K562 (cell line): ENCODE measurements at regions not wholly inside any gene's neighbourhood (a gene's known extent, or its start where the extent isn't known, plus 50 kb on each side); places are given as distances from the start of the nearest gene placed in this dataset.

ENCODE experiments used
- ATF1 ChIP-seq, 2 experiments: fragments of 450-650 bp in 1 of 2; IDR thresholded peaks; 2 replicates each; pipeline ENCODE4 v1.6.1; 2016; ENCODE audit warnings: missing compliant biosample characterization in 1 of 2, missing genetic modification characterization in 1 of 2
- HNRNPLL ChIP-seq: fragments of 200-400 bp; formaldehyde crosslinking; IDR thresholded peaks from 2 replicates; pipeline ENCODE4 v1.6.1; 2017; ENCODE audit warnings: low read length, low read depth, mild to moderate bottlenecking; ENCODE audit not compliant: poor library complexity, severe bottlenecking
- NRF1 ChIP-seq, 2 experiments: fragments of 450-650 bp; IDR thresholded peaks in 1 of 2; conservative IDR thresholded peaks in 1 of 2; 2 replicates each; pipeline ENCODE4 v1.6.1; 2014; ENCODE audit warnings: mild to moderate bottlenecking in 2 of 2
- ZNF121 ChIP-seq: sonication (generic); formaldehyde crosslinking; conservative IDR thresholded peaks from 2 replicates; pipeline ENCODE4 v1.8.0; 2022; ENCODE audit warnings: missing genetic modification reagents
- TF ChIP-seq, protein P1 (sequence below): sonication (generic); formaldehyde crosslinking; IDR thresholded peaks from 2 replicates; pipeline ENCODE4 v1.9.0; 2022; ENCODE audit warnings: mild to moderate bottlenecking, missing genetic modification reagents
- TF ChIP-seq, protein P2 (sequence below): fragments of 250-450 bp; sonication (Bioruptor Pico); IDR thresholded peaks from 2 replicates; pipeline ENCODE4 v1.8.0; 2022; ENCODE audit warnings: moderate library complexity, mild to moderate bottlenecking, inconsistent platforms
- TF ChIP-seq, protein P3 (sequence below), 2 experiments: fragments of 450-650 bp in 1 of 2; sonication (generic) in 1 of 2; formaldehyde crosslinking in 1 of 2; IDR thresholded peaks in 1 of 2; conservative IDR thresholded peaks in 1 of 2; 2 replicates each; pipeline versions ENCODE4 v1.6.1 to v1.8.1; 2016 to 2023; ENCODE audit warnings: mild to moderate bottlenecking in 2 of 2, moderate library complexity in 2 of 2, inconsistent platforms in 1 of 2, missing genetic modification reagents in 1 of 2
- TF ChIP-seq, protein P4 (sequence below): IDR thresholded peaks from 2 replicates; pipeline ENCODE4 v1.6.1; 2016; ENCODE audit warnings: missing genetic modification characterization, missing compliant biosample characterization
- TF ChIP-seq, protein P5 (sequence below): fragments of 250-450 bp; sonication (Bioruptor Pico); IDR thresholded peaks from 2 replicates; pipeline ENCODE4 v1.9.0; 2021; ENCODE audit warnings: mild to moderate bottlenecking

DNA sequence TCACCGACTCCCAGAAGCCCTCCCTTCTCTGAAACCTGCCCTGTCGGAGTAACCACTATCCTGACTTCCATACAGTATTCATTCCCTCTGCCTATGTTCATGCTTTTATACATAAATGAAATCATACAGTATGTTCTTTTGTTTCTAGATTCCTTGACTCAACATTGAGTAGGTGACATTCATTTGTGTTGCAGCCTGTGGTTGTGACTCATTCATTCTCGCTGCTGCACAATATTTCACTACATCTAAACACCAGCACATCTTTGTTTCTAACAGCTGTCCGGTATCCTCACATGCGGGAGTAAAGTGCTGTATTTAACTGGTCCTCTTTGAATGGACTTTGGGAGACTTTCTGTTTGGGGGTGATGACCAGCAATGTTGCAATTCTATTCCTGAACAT, 135.0 kb upstream of the FOXF1 start:
- TF ChIP-seq HNRNPLL (no peak), ATF1 (CRISPR knock-in tag; IDR thresholded peaks at IDR 0.05) (no peak), ATF1 (tag; IDR thresholded peaks at IDR 0.05) (no peak), ZNF121 (CRISPR knock-in tag) (no peak), NRF1 (conservative IDR thresholded peaks at IDR 0.05 in 1 of 2, IDR thresholded peaks at IDR 0.05 in 1 of 2) (no peak)
- TF ChIP-seq, protein P1, sequence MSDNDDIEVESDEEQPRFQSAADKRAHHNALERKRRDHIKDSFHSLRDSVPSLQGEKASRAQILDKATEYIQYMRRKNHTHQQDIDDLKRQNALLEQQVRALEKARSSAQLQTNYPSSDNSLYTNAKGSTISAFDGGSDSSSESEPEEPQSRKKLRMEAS (CRISPR knock-in tag), result no peak
- TF ChIP-seq, protein P2, sequence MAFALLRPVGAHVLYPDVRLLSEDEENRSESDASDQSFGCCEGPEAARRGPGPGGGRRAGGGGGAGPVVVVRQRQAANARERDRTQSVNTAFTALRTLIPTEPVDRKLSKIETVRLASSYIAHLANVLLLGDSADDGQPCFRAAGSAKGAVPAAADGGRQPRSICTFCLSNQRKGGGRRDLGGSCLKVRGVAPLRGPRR (CRISPR knock-in tag), result no peak
- TF ChIP-seq, protein P3, sequence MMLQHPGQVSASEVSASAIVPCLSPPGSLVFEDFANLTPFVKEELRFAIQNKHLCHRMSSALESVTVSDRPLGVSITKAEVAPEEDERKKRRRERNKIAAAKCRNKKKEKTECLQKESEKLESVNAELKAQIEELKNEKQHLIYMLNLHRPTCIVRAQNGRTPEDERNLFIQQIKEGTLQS (IDR thresholded peaks at IDR 0.05), result no peak
- TF ChIP-seq, protein P3 (CRISPR knock-in tag; conservative IDR thresholded peaks at IDR 0.05), result no peak
- TF ChIP-seq, protein P4, sequence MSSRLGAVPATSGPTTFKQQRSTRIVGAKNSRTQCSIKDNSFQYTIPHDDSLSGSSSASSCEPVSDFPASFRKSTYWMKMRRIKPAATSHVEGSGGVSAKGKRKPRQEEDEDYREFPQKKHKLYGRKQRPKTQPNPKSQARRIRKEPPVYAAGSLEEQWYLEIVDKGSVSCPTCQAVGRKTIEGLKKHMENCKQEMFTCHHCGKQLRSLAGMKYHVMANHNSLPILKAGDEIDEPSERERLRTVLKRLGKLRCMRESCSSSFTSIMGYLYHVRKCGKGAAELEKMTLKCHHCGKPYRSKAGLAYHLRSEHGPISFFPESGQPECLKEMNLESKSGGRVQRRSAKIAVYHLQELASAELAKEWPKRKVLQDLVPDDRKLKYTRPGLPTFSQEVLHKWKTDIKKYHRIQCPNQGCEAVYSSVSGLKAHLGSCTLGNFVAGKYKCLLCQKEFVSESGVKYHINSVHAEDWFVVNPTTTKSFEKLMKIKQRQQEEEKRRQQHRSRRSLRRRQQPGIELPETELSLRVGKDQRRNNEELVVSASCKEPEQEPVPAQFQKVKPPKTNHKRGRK (tag), result no peak
- TF ChIP-seq, protein P5, sequence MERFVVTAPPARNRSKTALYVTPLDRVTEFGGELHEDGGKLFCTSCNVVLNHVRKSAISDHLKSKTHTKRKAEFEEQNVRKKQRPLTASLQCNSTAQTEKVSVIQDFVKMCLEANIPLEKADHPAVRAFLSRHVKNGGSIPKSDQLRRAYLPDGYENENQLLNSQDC (CRISPR knock-in tag), result no peak
